Left ventricle myocardium inferior (tissue), 1 donor: ENCODE measurements at regions not wholly inside any gene's neighbourhood (a gene's known extent, or its start where the extent isn't known, plus 50 kb on each side); places are given as distances from the start of the nearest gene placed in this dataset.
A peak's percentile ranks its signal among the peaks of the same experiment; 100 is the strongest.

Experiments used
- DNase-seq: peaks from one replicate; pipeline ENCODE4 v3.0.0-alpha.2; 2020
- H3K27ac ChIP-seq: fragments of 200-600 bp; replicated peaks from 2 replicates; pipeline ENCODE4 v1.8.0; 2021
- H3K27me3 ChIP-seq: fragments of 200-600 bp; 2 replicates; pipeline ENCODE4 v1.8.0; 2021; ENCODE audit warnings: low read depth
- H3K36me3 ChIP-seq: fragments of 200-600 bp; 2 replicates; pipeline ENCODE4 v1.8.0; 2021
- H3K4me1 ChIP-seq: fragments of 200-600 bp; 2 replicates; pipeline ENCODE4 v1.8.0; 2021
- H3K4me3 ChIP-seq: fragments of 200-600 bp; 2 replicates; pipeline ENCODE4 v1.8.0; 2021; ENCODE audit warnings: mild to moderate bottlenecking, moderate library complexity
- H3K9me3 ChIP-seq: fragments of 200-600 bp; replicated peaks from 2 replicates; pipeline ENCODE4 v1.8.0; 2021
- CTCF ChIP-seq: fragments of 200-600 bp; IDR thresholded peaks from 2 replicates; pipeline ENCODE4 v1.8.0; 2021; ENCODE audit warnings: antibody characterized with exemption, mild to moderate bottlenecking, borderline replicate concordance
- intact Hi-C: fragments of 100-400 bp; cut with micrococcal nuclease; formaldehyde crosslinking; loops from one replicate; pipeline ENCODE4 v1.11.0; 2022
- donor health status: DM: no; HTN: yes; CAD: no; lungs with severe emphysema.

GRCh38 chr2:238728330-238729260 is 119.3 kb upstream of the TWIST2 start:
- peak overlapping the region; percentile 80 for H3K27ac ChIP-seq
- H3K9me3 ChIP-seq = peaks cover 9% of the 10 kb centered on the region
- H3K4me3 ChIP-seq = no peak overlapping the region
- H3K27me3 ChIP-seq = no peaks in the 10 kb centered on the region
- DNase-seq = no peak
- TF ChIP-seq CTCF = no peak
- intact Hi-C loops = no loop called here
- H3K36me3 ChIP-seq = no peaks in the 10 kb centered on the region
- H3K4me1 ChIP-seq = peaks cover 26% of the 10 kb centered on the region

- TF ChIP-seq CTCF = no peak
- peaks cover 26% of the 10 kb centered on the region for H3K4me1 ChIP-seq
- DNase-seq = no peak
- H3K36me3 ChIP-seq = no peaks in the 10 kb centered on the region
- peaks cover 9% of the 10 kb centered on the region for H3K9me3 ChIP-seq
- intact Hi-C loops = no loop called here
- H3K27me3 ChIP-seq = no peaks in the 10 kb centered on the region
- peak overlapping the region; percentile 80 for H3K27ac ChIP-seq
- no peak overlapping the region for H3K4me3 ChIP-seq
These were observed 118.5 kb upstream of the TWIST2 start for GRCh38 chr2:238729261-238729935.

DNA sequence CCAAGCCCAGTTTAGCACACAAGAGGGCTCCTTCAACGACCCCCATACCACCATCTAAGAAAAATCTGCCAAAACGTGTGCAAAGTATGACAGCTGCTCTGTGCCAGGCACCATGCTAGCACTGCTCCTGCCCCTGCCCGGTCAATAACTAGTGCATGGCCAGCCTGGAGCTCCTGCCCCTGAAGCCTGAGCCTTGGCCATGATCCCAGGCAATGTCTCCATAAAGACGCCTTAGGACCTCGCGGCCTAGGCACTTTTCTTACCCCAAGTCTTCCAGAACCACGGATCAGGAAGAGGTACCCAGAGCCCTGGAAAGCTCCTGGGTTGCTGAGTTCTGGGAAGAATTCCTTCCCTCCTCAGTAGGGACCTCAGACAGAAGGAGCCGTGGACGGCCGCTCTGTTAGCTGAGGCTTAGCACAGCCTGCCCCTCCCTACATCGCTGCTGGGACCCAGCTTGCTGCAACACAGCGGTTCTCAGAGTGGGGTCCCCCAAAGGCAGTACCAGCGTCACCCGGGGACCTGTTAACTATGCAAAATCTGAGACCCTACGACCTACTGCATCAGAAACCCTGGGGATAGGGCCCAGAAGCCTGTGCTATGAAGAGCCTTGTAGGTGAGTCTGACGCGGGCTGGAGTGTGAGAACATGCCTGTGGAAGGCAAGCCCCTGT is 117.8 kb upstream of the TWIST2 start:
- Histone ChIP-seq H3K9me3 (peaks cover 9% of the 10 kb centered on the region), H3K4me3 (no peak overlapping the region), H3K27ac (no peak overlapping the region), H3K36me3 (no peaks in the 10 kb centered on the region), H3K4me1 (peaks cover 26% of the 10 kb centered on the region), H3K27me3 (no peaks in the 10 kb centered on the region)
- no peak for TF ChIP-seq CTCF
- no peak for DNase-seq
- intact Hi-C loops = no loop called here

- Histone ChIP-seq H3K4me3 (no peak overlapping the region), H3K9me3 (peaks cover 5% of the 10 kb centered on the region), H3K36me3 (no peaks in the 10 kb centered on the region), H3K4me1 (peaks cover 26% of the 10 kb centered on the region), H3K27me3 (no peaks in the 10 kb centered on the region), H3K27ac (no peak overlapping the region)
- no peak for TF ChIP-seq CTCF
- intact Hi-C loops = no loop called here
- no peak for DNase-seq
These were observed 117.0 kb upstream of the TWIST2 start for GRCh38 chr2:238730881-238731280.

GRCh38 chr2:238731961-238732360 is 115.9 kb upstream of the TWIST2 start:
- intact Hi-C loops = no loop called here
- no peaks in the 10 kb centered on the region for H3K27me3 ChIP-seq

More at GRCh38 chr2:238731961-238732360, 115.9 kb upstream of the TWIST2 start:
- Histone ChIP-seq H3K4me3 (no peak overlapping the region), H3K9me3 (peaks cover 4% of the 10 kb centered on the region), H3K27ac (no peak overlapping the region), H3K36me3 (no peaks in the 10 kb centered on the region), H3K4me1 (peaks cover 26% of the 10 kb centered on the region)
- TF ChIP-seq CTCF = no peak
- no peak for DNase-seq
